Cardiac fibroblast (primary cell): ENCODE measurements at regions not wholly inside any gene's neighbourhood (a gene's known extent, or its start where the extent isn't known, plus 50 kb on each side); places are given as distances from the start of the nearest gene placed in this dataset.
A peak's percentile ranks its signal among the peaks of the same experiment; 100 is the strongest.

Source experiments
- DNase-seq, 2 donors: peaks; one replicate each; pipeline versions ENCODE4 v3.0.0 to v3.0.0-alpha.2; 2010; ENCODE audit warnings: low read depth in 2 of 2
- H3K4me3 ChIP-seq, 2 donors: replicated peaks in 1 of 2; 1 replicate in 1 of 2; 2 replicates in 1 of 2; pipeline ENCODE4 v1.5.1; 2011; ENCODE audit warnings: low read depth in 2 of 2, low read length in 2 of 2, mild to moderate bottlenecking in 2 of 2, moderate library complexity in 1 of 2
- TF ChIP-seq, protein P1 (sequence below): IDR thresholded peaks from one replicate; pipeline ENCODE4 v1.5.1; 2011; ENCODE audit warnings: low read depth, mild to moderate bottlenecking, low read length, inconsistent platforms

DNA sequence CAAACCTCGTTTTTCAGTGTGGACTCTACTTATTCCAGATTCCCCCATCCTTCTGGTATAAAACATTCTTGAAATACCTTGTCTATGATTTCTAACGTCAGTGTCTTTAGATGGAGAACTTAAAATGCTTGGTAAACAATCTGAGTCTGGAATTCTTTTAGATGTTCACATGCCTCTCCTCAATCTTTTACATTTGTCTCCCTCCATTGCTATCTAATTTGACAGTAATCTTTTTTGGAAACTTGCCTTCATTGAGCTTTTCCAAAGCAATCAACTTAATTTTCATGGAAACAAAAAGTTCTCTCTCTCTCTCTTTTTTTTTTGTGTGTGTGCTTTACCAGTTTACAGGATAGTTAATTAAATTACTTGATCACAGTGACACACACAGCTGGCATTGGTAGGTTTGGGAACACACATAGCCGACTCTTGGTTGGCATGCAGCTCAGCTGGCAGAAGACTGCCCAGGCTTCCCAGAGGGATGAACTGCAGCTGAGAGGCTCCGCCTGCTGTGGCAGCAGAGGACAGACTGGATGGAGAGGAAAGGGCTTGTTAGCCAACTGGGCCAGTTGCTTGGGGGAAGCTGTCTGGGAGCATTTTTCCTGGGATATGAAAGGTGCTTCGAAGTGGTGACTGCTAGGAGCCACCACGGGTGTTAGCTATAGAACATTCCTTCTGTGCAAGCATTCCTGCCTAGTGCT lies 271.3 kb downstream of the ZSWIM6 start:
- no peak overlapping the region for H3K4me3 ChIP-seq
- DNase-seq, result peak in 1 of 2 donors; percentile 30
- TF ChIP-seq, protein P1, sequence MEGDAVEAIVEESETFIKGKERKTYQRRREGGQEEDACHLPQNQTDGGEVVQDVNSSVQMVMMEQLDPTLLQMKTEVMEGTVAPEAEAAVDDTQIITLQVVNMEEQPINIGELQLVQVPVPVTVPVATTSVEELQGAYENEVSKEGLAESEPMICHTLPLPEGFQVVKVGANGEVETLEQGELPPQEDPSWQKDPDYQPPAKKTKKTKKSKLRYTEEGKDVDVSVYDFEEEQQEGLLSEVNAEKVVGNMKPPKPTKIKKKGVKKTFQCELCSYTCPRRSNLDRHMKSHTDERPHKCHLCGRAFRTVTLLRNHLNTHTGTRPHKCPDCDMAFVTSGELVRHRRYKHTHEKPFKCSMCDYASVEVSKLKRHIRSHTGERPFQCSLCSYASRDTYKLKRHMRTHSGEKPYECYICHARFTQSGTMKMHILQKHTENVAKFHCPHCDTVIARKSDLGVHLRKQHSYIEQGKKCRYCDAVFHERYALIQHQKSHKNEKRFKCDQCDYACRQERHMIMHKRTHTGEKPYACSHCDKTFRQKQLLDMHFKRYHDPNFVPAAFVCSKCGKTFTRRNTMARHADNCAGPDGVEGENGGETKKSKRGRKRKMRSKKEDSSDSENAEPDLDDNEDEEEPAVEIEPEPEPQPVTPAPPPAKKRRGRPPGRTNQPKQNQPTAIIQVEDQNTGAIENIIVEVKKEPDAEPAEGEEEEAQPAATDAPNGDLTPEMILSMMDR, result no peak

DNA sequence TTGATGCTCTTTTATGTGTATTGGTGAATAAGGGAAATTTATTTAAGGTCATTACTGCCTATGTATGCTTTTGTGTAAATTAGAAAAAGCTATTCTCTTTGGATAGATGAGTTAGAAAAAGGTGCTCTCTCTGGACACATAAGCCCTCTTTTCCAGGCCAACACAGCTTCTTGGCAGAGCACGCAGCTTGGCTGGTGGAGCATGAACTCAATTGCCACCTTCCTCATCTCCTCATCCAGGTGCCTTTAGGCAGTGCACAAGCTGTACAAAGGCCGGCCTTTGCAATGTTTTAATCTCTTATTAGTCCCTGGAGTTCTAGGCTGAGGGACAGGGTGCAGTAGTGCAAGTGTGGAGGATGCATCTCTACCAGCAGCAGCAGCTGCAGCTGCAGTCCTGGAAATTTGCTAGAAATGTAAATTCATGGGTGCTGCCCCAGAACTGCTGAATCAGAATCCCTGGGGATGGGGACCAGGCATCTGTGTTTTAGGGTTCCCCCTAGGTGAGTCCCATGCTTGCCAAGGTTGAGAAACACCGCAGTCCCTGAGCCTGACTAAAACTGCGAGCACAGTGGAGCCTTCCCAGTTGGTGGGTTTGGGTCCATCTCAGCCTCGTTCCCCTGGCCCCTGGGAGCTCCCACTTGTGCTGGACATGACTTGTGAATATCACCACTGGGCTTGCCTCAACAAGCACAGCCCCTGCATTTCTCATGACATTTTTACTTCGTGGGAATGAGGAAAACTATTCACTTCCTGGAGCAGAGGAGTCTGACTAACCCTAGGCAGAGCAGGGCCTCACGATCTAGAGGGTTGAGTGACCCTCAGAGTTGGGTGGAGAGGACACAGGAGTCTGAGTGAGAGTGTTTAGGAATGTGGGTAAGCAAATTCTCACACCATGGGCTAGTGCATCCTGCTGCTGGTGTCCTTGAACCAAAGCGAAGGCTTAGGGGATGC lies 272.3 kb downstream of the ZSWIM6 start:
- TF ChIP-seq, protein P1, result no peak
- no peak for DNase-seq
- no peak overlapping the region for H3K4me3 ChIP-seq

DNA sequence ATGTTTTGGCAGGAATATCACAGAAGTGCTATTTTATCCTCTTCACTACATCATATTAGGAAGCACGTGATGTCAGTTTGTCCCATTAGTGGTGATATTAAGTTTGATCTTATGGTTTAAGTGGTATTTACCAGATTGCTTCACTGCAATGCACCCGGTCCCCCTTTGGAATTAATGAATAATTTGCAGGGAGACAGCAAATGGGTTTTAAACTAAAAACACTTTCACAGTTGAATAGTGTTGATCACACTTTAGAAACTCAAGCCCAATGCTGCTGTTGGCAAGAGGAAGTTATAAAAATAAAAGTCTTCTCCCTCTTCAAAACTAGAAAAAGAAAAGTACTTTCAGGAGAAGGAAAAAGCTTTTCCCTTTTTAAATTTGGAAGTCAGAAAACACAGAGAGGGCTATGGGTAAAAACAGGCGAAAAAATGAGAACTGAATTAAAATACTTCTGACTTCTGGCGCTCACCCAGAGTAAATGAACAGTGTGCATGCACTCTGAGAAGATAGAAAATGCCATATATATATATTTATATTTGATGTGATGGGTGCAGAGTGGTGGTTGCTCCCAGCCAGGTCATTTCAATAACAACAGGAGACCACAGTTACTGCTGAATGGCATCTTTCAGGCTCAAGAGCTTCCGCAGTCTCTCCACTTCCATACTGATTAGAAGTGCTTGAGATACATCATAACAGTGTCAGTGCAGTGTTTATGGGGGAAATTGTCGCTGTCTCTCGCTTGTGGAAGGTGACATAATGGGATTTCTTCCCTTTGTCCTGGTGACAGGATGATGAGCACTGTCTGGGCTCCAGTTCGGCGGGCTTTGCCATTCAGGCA lies 278.0 kb downstream of the ZSWIM6 start:
- DNase-seq, result no peak
- TF ChIP-seq, protein P1, result no peak
- no peak overlapping the region for H3K4me3 ChIP-seq

DNA sequence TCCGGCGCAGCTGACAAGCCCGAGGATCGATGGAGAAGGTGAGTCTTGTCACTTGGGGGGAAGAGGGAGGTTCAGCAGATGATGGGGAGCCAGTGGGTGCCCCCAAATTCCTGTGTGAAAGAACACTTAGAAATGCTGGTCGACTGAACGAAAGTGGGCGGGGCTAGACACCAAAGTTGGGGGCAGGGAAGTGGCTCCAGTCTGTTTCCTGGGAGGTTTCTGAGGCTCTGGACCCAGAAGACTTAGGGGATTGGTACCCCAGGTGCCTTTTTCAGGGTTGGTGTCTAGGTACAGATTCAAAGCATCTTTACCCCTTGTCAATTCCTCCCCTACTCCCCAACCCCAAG lies 278.6 kb downstream of the ZSWIM6 start:
- DNase-seq, result no peak
- TF ChIP-seq, protein P1, result no peak
- H3K4me3 ChIP-seq, result no peak overlapping the region

DNA sequence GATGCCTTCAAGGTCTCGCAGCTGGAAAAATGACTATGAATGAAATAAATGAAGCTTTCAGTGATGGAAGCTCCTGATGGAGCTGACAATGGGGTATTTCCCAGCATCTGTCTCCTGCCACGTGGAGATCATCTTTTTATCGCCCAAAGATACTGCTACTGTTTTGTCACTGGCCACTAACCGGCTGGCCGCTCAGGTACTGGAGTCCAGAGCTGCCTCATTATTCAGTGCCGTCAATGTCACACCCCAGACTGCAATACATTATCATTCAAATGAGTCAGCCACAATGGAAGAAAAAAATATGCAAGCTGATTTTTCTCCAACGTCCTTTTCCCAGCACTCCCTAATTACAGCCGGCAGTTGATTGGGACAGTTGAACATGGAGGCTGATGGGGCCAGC lies 280.4 kb downstream of the ZSWIM6 start:
- no peak overlapping the region for H3K4me3 ChIP-seq
- TF ChIP-seq, protein P1, result no peak
- DNase-seq, result no peak

DNA sequence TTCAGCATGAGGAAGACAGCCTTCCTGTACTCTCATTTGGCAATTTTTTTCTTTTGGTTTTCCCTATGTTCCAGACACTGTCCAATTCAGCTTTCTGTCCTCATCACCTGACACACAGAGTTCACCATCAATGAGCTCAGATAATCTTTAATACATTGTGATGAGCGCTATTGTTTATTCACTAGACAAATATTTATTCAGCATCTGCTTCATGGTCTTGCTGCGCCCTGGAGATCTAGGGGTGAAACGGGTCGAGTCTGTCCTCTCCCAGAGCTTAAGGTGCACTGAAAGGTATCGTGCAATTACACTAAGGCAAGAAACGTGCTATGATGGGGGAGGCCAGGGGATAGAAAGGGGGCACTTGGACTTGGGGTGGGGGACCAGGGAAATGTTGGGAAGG lies 281.6 kb downstream of the ZSWIM6 start:
- TF ChIP-seq, protein P1, result no peak

More for the DNA sequence above, 281.6 kb downstream of the ZSWIM6 start:
- no peak overlapping the region for H3K4me3 ChIP-seq
- DNase-seq, result no peak
